H7 (cell line): ENCODE measurements at regions not wholly inside any gene's neighbourhood (a gene's known extent, or its start where the extent isn't known, plus 50 kb on each side); places are given as distances from the start of the nearest gene placed in this dataset.
"Not testable (repeated sequence)": the region's sequence is repeated elsewhere in the genome, so short reads cannot be mapped to it uniquely, and the experiment has no call there.

Experiments
- DNase-seq: peaks from one replicate; pipeline ENCODE4 v3.0.0; 2012
- H3K27me3 ChIP-seq: 2 replicates; pipeline ENCODE4 v1.6.0; 2011; ENCODE audit warnings: mild to moderate bottlenecking, low read length; ENCODE audit not compliant: control insufficient read depth, insufficient read depth
- H3K36me3 ChIP-seq: replicated peaks from 2 replicates; pipeline ENCODE4 v1.5.1; 2011; ENCODE audit warnings: low read length; ENCODE audit not compliant: control insufficient read depth, insufficient read depth
- H3K4me3 ChIP-seq: 2 replicates; pipeline ENCODE4 v1.5.1; 2011; ENCODE audit warnings: low read depth, mild to moderate bottlenecking, control low read depth, low read length, moderate library complexity; ENCODE audit not compliant: insufficient read depth

DNA sequence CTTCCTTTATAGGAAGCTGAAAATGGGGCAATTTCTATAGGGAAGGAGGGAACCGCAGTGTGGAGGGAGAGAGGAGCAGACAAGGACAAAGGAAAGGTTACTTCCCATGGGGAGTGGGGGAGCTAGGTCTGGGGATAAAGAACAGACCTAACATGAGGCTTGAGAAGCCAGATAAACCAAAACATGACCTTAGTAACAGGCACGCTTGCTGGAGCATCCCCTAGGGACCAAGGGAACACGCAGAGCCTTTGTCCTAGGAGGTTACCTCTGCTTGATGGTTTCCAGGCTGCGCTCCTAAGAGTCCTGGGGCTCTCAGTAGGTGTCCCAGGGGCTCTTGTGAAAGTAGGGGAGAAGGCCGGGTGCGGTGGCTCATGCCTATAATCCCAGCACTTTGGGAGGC is 271.4 kb upstream of the NCAM1 start:
- Histone ChIP-seq H3K27me3 (no peaks in the 10 kb centered on the region), H3K36me3 (no peaks in the 10 kb centered on the region), H3K4me3 (no peak overlapping the region)
- DNase-seq, result no peak

DNA sequence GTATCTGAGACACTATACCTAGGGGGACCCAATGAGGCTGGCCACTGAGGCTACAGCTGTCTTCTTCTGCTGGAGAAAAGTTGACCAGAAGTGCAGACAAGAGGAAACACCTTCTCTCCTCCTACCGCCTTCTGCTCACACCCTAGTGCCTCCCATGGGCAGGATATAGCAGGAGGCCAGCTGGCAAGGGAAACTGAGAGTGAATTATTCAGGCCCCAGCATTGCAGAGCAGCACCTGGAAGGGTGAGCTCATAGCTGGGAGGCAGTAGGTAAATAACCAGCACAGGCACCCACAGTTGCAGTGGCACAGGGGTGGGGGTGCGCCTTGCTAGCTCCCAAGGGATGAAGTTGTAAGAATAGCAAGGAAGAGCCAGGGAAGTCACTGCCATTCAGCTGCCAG is 267.4 kb upstream of the NCAM1 start:
- no peaks in the 10 kb centered on the region for H3K27me3 ChIP-seq
- H3K36me3 ChIP-seq, result no peaks in the 10 kb centered on the region
- no peak overlapping the region for H3K4me3 ChIP-seq
- no peak for DNase-seq

DNA sequence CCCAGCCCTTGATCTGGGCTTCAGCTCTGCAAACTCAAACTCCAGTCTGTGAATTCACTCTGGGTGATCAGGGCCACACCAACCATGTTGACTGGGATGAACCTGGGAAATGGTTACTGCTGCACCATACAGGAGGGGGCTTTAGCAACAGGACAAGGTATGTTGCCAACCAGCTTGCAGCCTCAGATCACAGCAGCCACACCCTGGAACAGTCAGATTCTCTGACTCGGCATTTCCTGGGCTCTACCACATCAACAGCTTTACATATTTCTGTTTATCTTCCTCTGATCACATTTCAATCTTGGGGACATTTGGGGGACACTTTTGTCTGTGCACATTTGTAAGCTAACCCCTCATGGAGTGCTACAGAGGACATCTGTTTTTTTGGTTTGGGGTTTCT is 267.0 kb upstream of the NCAM1 start:
- DNase-seq, result no peak
- Histone ChIP-seq H3K36me3 (no peaks in the 10 kb centered on the region), H3K4me3 (no peak overlapping the region), H3K27me3 (no peaks in the 10 kb centered on the region)

DNA sequence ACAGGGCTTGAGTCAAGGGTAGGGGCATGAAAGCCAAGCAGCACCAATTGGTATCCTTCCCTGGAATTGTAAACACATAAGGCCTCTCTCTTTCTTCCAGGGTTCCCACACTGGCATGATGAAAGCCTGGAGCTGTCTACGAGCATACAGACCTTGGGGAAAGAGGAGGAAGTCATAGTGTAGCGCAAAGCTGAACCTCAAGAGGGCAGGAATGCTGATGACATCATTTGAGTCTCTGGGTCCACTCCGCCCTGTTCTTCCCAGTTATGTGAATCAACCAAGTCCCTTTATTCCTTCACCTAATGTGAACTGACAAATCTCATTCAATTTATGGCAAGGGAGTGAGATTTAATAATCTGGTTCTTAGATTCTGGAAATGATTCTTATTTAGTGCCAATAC is 266.4 kb upstream of the NCAM1 start:
- no peaks in the 10 kb centered on the region for H3K27me3 ChIP-seq
- no peak for DNase-seq
- no peak overlapping the region for H3K4me3 ChIP-seq
- H3K36me3 ChIP-seq, result no peaks in the 10 kb centered on the region

DNA sequence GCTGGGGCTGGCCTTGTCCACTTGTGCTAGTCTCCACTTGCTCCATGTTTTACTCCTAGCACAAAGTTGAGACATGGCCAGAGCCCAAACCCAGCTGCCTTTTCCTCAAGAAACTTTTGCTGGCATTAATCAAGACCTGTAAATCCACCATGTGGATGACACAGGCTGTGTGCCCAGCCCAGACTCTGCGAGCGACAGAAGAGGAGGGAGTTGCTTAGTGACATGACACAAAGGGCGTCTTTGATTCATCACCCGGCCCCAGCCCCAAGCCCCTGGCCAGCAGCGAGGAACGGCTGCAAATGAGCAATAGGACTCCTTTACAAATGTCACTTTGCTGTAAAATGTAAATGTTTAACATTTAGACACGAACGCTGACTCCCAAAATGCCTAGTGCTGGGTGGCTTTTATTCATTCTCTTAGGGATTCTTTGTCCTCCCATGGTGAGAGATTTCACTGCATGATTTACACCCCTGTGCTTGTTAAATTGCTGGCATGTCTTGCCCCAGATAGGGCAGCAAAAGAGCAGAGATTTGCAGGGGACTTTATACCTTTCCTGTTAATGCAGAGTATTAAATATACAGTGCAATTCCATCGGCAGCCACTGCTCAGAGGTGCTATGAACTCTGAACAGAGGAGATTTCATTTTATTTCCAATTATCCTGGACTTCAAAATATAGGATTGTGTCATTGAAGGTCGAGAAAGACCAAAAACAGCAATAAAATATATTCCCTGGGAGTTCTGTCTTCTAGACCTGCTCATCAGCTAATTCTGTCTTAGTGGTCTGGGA is 263.6 kb upstream of the NCAM1 start:
- no peaks in the 10 kb centered on the region for H3K36me3 ChIP-seq
- no peak for DNase-seq
- no peaks in the 10 kb centered on the region for H3K27me3 ChIP-seq
- H3K4me3 ChIP-seq, result no peak overlapping the region

DNA sequence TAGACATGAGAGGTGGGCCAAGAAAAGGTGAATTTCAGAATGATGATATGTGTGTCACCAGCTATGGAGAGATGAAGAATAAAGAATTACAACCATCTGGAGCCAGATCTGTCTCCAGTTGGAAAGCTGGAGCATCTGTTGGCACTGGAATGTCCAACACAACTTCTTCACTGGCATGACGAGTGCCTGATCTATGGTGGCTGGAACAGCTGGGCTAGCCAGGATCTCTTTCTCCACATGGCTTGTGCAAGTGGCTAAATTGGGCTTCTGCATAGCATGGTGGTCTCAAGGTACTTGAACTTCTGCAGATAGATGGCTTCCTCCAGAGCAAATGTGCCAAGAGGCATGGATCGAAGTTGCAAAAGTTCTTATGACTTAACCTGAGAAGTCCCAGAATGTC is 256.1 kb upstream of the NCAM1 start:
- Histone ChIP-seq H3K27me3 (no peaks in the 10 kb centered on the region), H3K36me3 (no peaks in the 10 kb centered on the region), H3K4me3 (no peak overlapping the region)
- DNase-seq, result no peak

DNA sequence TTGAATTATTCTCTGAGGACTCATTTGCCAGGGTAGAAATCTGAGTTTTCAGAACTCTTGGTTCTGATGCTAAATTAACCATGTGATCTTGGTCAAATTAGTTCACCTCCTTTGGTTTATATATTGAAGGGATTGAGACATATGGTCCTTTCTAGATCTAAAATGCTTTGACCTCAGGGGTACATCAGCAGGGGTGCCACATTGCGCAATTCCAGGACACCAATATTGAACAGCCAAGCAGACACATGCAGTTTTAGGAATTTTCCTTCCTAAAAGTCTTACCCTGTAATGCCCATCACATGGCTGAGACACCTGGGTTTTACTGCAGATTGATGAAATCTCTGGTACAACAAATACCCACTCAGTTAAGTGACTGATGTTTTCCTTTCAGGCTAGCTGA is 254.4 kb upstream of the NCAM1 start:
- Histone ChIP-seq H3K27me3 (no peaks in the 10 kb centered on the region), H3K36me3 (no peaks in the 10 kb centered on the region), H3K4me3 (no peak overlapping the region)
- DNase-seq, result no peak

DNA sequence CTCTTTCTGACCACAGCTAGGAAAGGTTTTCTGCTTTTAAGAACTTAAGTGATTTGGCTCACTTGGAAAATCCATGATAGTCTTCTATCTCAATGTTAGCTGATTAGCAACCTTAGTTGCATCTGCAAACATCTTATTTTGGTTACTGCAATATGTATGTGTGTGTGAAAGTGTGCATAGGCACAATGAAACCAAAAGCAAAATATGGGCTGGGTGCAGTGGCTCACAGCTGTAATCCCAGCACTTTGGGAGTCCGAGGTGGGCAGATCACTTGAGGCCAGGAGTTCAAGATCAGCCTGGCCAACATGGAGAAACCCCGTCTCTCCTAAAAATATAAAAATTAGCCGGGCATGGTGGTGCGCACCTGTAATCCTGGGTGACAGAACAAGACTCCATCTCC is 246.9 kb upstream of the NCAM1 start:
- H3K36me3 ChIP-seq, H3K4me3 ChIP-seq, DNase-seq, H3K27me3 ChIP-seq: not testable (repeated sequence)

DNA sequence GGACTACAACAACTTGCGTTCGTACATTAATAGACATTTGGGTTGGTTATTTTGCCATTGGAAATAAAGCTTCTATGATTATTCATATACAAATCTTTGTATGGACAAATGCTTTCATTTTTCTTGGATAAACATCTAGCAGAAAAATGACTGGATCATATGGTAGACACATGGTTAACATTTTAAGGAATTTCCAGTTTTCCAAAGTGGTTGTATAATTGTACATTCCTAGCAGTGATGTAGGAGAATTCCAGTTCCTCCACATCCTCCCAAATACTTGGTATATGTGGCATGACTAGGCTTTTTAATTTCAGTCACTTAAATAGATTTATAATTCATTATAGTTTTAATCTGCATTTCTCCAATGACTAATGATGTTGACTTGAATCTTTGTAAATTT is 246.2 kb upstream of the NCAM1 start:
- Histone ChIP-seq H3K36me3 (no peaks in the 10 kb centered on the region), H3K4me3 (no peak overlapping the region), H3K27me3 (no peaks in the 10 kb centered on the region)
- DNase-seq, result no peak

DNA sequence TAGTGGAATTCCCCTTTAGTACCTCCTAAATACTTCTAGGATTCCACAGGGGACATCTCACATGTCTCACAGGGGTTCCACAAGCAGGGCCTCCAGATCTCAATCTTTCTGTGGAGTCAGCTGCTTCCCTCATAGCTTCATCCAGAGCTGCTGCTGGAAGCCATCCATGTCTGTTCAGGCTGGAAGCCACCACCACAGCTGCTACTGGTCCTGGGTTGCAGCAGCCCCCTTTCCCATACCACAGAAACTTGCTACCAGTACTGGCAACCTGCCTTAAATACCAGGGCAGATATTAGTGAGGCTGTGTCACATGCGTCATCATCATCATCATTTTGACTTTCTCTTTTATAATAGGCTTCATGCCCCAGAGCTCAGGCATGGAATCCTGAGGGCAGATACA is 242.7 kb upstream of the NCAM1 start:
- DNase-seq, result no peak
- no peaks in the 10 kb centered on the region for H3K36me3 ChIP-seq
- H3K27me3 ChIP-seq, result no peaks in the 10 kb centered on the region
- no peak overlapping the region for H3K4me3 ChIP-seq

DNA sequence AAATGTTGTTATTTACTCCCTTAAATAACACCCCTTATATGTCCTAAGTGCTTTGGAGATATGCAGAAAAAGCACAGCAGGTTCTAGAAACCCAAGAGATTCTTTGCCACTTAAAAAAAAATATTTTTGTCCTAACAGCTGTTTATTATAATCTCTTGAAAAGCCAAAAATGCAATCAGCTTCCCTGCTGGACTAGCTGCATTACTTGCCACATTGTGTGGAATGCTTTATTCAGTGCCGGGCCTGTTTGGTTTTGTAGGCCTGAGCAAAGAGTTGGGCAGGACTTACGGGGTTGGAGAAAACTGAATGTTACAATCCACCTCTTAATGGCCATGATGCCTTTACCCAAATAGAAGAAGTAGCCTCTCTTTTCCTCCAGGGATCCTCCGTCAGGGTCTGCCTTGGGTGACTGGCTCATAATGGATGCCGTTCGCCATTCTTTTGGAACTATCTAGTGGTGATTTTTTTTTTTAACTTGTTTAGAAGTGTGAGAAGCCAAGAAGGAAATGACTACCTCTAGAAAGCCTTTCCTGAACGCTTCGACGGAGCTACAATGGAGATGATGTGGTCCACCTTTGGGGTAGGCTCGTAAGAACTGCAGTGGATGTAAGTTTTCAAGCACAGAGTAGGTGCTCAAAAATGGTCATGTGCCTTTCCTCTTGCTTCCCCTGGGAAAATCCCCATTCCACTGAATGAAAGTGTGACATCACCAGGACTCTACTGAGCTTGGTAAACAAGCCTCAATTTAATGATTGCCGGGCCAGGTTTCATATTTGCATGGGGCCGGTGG is 241.3 kb upstream of the NCAM1 start:
- Histone ChIP-seq H3K27me3 (no peaks in the 10 kb centered on the region), H3K4me3 (no peak overlapping the region), H3K36me3 (no peaks in the 10 kb centered on the region)
- no peak for DNase-seq

DNA sequence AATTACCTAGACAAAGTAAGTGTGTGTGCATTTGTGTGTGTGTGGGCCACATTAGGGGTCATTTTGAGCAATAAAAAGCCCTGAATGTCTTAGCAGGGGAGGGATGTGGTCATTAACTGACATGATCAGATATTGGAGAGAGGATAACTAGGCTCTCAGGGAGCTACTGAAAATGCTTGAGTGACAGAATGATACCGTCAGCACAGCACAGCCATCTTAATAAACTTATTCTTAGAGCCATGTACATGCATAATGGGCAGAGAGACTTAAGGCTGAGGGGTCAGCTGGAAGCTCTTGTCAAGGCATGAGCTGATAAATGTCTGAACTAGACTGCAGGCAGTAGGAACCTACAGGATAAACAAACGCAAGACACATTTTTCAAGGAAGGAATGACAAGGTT is 239.1 kb upstream of the NCAM1 start:
- no peaks in the 10 kb centered on the region for H3K36me3 ChIP-seq
- no peaks in the 10 kb centered on the region for H3K27me3 ChIP-seq
- H3K4me3 ChIP-seq, result no peak overlapping the region
- DNase-seq, result no peak

DNA sequence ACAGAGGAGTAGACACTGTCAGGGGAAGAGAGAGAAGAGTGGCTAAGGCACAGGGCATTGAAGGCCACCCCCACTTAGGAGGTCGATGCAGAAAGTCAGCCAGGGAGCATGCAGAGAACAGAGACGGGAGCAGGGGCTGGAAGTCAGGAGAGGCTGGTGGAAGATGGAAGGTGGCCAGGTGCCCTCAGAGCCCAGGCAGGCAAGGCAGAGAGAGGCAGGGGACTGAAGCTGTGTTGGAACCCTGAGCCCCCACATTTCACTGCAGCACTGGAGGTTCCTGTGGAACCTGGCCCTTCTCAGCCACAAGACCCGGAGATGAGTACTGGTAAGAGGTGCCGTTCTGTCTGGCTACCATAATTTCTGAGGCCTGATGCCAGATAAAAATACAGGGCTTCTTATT is 238.3 kb upstream of the NCAM1 start:
- no peak for DNase-seq
- H3K4me3 ChIP-seq, result no peak overlapping the region
- H3K36me3 ChIP-seq, result no peaks in the 10 kb centered on the region
- H3K27me3 ChIP-seq, result no peaks in the 10 kb centered on the region

DNA sequence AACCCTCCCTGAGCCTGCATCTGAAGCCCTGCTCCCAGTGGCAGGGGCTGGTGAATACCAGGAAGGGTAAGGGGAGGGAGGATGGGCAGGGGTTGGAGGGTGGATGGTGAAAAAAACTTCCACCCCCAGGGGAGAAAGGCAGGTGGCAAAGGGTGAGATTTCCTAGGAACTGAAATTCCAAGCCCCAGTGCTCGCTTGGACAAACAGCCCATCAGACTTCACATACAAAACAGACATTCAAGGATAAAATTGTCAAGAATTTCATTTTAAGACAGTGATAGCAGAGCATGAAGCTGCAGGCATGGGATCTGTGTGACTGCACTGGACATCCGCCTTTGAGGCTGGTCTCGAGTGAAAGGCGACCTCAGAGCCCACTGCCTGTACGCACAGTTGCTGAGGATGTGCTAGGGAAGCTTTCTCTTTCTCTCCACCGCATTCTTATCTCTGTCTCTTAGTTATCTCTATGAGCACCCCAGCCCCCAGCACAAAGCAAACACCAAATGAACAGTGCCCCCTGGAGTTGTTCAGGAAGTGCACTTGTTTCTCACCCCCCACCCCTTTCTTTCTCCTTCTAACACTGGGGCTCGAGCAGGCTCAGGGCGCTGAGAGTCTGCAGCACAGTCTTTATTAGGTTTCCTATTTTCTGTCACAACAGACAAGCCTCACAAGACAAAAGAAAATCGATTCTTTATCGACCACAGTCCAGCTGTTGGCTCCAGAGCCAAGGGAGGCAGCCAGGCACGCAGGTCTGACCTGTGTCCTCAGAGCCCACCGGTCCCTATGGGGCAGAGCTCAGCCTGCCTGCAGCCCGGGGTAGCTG is 237.3 kb upstream of the NCAM1 start:
- no peak overlapping the region for H3K4me3 ChIP-seq
- H3K36me3 ChIP-seq, result no peaks in the 10 kb centered on the region
- no peaks in the 10 kb centered on the region for H3K27me3 ChIP-seq
- DNase-seq, result no peak

DNA sequence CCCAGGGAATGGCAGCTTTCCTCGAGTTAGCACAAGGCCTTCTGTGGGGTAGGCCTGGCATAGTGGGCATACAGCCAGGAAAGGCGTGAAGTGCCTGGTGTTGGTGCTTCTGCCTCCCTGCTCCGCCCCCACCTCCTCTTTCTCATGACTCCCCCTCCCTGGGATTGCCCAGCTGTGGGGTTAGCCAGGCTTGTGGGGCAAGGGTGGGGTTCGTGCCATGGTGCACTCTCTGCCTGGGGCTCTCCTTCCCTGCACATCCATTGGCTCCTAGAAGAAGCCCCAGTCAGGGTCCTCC is 236.8 kb upstream of the NCAM1 start:
- no peak for DNase-seq
- Histone ChIP-seq H3K4me3 (no peak overlapping the region), H3K36me3 (no peaks in the 10 kb centered on the region), H3K27me3 (no peaks in the 10 kb centered on the region)
